Neural cell (in vitro differentiated cells): ENCODE measurements at regions not wholly inside any gene's neighbourhood (a gene's known extent, or its start where the extent isn't known, plus 50 kb on each side); places are given as distances from the start of the nearest gene placed in this dataset.

Experiments
- H2AFZ ChIP-seq: fragments of 200-600, 300-800 bp; sonication (generic), shearing (Covaris generic); 2 replicates; pipeline ENCODE4 v1.6.0; 2014; ENCODE audit warnings: low read depth, mild to moderate bottlenecking, antibody characterized with exemption, low read length, moderate library complexity
- H3F3A ChIP-seq: fragments of 200-600 bp; shearing (Covaris generic); 2 replicates; pipeline ENCODE4 v1.6.1; 2016; ENCODE audit warnings: mild to moderate bottlenecking, moderate library complexity, mixed read lengths, antibody characterized with exemption, low read length; ENCODE audit not compliant: insufficient read depth, poor library complexity, severe bottlenecking
- H3K27ac ChIP-seq: fragments of 200-600, 300-800 bp; sonication (generic), shearing (Covaris generic); 2 replicates; pipeline ENCODE4 v1.5.1; 2014; ENCODE audit warnings: mild to moderate bottlenecking, low read length, moderate library complexity
- H3K27me3 ChIP-seq: fragments of 300-800, 200-600 bp; sonication (generic), shearing (Covaris generic); 2 replicates; pipeline ENCODE4 v1.6.0; 2014; ENCODE audit warnings: mild to moderate bottlenecking, low read depth, low read length, moderate library complexity; ENCODE audit not compliant: insufficient read depth
- H3K36me3 ChIP-seq: fragments of 300-800, 200-600 bp; sonication (generic), shearing (Covaris generic); 2 replicates; pipeline ENCODE4 v1.5.1; 2014; ENCODE audit warnings: mild to moderate bottlenecking, antibody characterized with exemption, low read length, moderate library complexity; ENCODE audit not compliant: insufficient read depth
- H3K4me2 ChIP-seq: fragments of 300-800, 200-600 bp; sonication (generic), shearing (Covaris generic); 2 replicates; pipeline ENCODE4 v1.6.0; 2014; ENCODE audit warnings: mild to moderate bottlenecking, low read length
- H3K4me3 ChIP-seq: fragments of 300-800, 200-600 bp; sonication (generic), shearing (Covaris generic); 2 replicates; pipeline ENCODE4 v1.5.1; 2014; ENCODE audit warnings: mild to moderate bottlenecking, low read length, moderate library complexity
- H3K79me2 ChIP-seq: fragments of 200-600 bp; shearing (Covaris generic); replicated peaks from 2 replicates; pipeline ENCODE4 v1.6.0; 2014; ENCODE audit warnings: mild to moderate bottlenecking, low read length, moderate library complexity; ENCODE audit not compliant: insufficient read depth
- H3K9ac ChIP-seq: fragments of 300-800, 200-600 bp; sonication (generic), shearing (Covaris generic); 2 replicates; pipeline ENCODE4 v1.6.1; 2016; ENCODE audit warnings: mild to moderate bottlenecking, low read length, mixed read lengths
- H3K9me2 ChIP-seq: fragments of 200-600 bp; shearing (Covaris generic); 2 replicates; pipeline ENCODE4 v1.6.1; 2016; ENCODE audit warnings: mild to moderate bottlenecking, low read length, mixed read lengths; ENCODE audit not compliant: insufficient read depth
- H3K9me3 ChIP-seq: fragments of 200-600, 300-800 bp; sonication (generic), shearing (Covaris generic); 2 replicates; pipeline ENCODE4 v1.6.1; 2016; ENCODE audit warnings: mild to moderate bottlenecking, mixed run types, low read length, moderate library complexity, mixed read lengths
- H4K20me1 ChIP-seq: fragments of 200-600 bp; shearing (Covaris generic); 2 replicates; pipeline ENCODE4 v1.6.1; 2016; ENCODE audit warnings: mild to moderate bottlenecking, mixed run types; ENCODE audit not compliant: insufficient read depth
- EP300 ChIP-seq: fragments of 450-650 bp; conservative IDR thresholded peaks from 2 replicates; pipeline ENCODE4 v1.6.1; 2014; ENCODE audit warnings: antibody characterized with exemption, mild to moderate bottlenecking, moderate library complexity; ENCODE audit not compliant: poor library complexity, severe bottlenecking
- EZH2 ChIP-seq: fragments of 200-600, 300-800 bp; shearing (Covaris generic), sonication (generic); IDR thresholded peaks from 2 replicates; pipeline ENCODE4 v1.6.1; 2014; ENCODE audit warnings: antibody characterized with exemption, low read length, borderline replicate concordance, mild to moderate bottlenecking; ENCODE audit not compliant: insufficient read depth, poor library complexity, severe bottlenecking
- MXI1 ChIP-seq: fragments of 450-650 bp; conservative IDR thresholded peaks from 2 replicates; pipeline ENCODE4 v1.6.1; 2014; ENCODE audit warnings: antibody characterized with exemption, mild to moderate bottlenecking; ENCODE audit not compliant: poor library complexity, severe bottlenecking
- POLR2AphosphoS5 ChIP-seq: IDR thresholded peaks from 2 replicates; pipeline ENCODE4 v1.6.1; 2012
- RAD21 ChIP-seq: fragments of 450-650 bp; conservative IDR thresholded peaks from 2 replicates; pipeline ENCODE4 v1.6.1; 2014; ENCODE audit warnings: antibody characterized with exemption, mild to moderate bottlenecking, moderate library complexity
- SMC3 ChIP-seq: fragments of 450-650 bp; conservative IDR thresholded peaks from 2 replicates; pipeline ENCODE4 v1.6.1; 2014; ENCODE audit warnings: antibody characterized with exemption, mild to moderate bottlenecking, moderate library complexity; ENCODE audit not compliant: poor library complexity
- TAF1 ChIP-seq: IDR thresholded peaks from 2 replicates; pipeline ENCODE4 v1.6.1; 2012; ENCODE audit warnings: low read depth
- TF ChIP-seq, protein P1 (sequence below): IDR thresholded peaks from 2 replicates; pipeline ENCODE4 v1.6.1; 2012; ENCODE audit warnings: borderline replicate concordance
- TF ChIP-seq, protein P2 (sequence below): fragments of 450-650 bp; IDR thresholded peaks from 2 replicates; pipeline ENCODE4 v1.5.1; 2014; ENCODE audit warnings: antibody characterized with exemption, mild to moderate bottlenecking, moderate library complexity; ENCODE audit not compliant: poor library complexity, severe bottlenecking

DNA sequence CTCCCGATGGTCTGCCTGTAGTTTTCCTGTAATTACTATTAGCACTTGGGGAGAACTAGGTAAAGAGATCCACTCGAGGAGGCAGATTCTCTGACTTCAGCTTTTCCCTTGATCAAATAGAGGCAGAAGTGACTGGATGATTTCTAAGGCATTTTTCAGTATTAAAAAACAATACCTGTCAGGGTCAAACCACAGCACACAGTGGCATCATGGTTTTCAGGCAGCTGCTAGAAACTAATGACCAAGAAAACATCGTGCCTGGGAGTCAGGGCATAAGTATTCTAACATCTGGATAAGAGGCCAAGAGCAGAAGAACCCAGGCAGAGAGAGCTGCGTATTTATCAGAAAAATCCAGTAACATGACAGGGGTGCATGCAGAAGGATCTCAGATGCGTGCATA, 419.9 kb downstream of the TUSC7 start:
- Histone ChIP-seq H3K4me2 (no peak overlapping the region), H3K9ac (no peak overlapping the region), H3K36me3 (no peaks in the 10 kb centered on the region), H4K20me1 (no peaks in the 10 kb centered on the region), H3F3A (no peaks in the 10 kb centered on the region), H3K4me3 (no peak overlapping the region), H3K79me2 (no peaks in the 10 kb centered on the region), H2AFZ (no peak overlapping the region), H3K27me3 (no peaks in the 10 kb centered on the region), H3K9me3 (no peaks in the 10 kb centered on the region), H3K9me2 (no peaks in the 10 kb centered on the region), H3K27ac (no peak overlapping the region)
- TF ChIP-seq, protein P1, sequence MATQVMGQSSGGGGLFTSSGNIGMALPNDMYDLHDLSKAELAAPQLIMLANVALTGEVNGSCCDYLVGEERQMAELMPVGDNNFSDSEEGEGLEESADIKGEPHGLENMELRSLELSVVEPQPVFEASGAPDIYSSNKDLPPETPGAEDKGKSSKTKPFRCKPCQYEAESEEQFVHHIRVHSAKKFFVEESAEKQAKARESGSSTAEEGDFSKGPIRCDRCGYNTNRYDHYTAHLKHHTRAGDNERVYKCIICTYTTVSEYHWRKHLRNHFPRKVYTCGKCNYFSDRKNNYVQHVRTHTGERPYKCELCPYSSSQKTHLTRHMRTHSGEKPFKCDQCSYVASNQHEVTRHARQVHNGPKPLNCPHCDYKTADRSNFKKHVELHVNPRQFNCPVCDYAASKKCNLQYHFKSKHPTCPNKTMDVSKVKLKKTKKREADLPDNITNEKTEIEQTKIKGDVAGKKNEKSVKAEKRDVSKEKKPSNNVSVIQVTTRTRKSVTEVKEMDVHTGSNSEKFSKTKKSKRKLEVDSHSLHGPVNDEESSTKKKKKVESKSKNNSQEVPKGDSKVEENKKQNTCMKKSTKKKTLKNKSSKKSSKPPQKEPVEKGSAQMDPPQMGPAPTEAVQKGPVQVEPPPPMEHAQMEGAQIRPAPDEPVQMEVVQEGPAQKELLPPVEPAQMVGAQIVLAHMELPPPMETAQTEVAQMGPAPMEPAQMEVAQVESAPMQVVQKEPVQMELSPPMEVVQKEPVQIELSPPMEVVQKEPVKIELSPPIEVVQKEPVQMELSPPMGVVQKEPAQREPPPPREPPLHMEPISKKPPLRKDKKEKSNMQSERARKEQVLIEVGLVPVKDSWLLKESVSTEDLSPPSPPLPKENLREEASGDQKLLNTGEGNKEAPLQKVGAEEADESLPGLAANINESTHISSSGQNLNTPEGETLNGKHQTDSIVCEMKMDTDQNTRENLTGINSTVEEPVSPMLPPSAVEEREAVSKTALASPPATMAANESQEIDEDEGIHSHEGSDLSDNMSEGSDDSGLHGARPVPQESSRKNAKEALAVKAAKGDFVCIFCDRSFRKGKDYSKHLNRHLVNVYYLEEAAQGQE = no peak
- TF ChIP-seq TAF1 (no peak), EZH2 (no peak), MXI1 (no peak), SMC3 (no peak), RAD21 (no peak), EP300 (no peak), POLR2AphosphoS5 (no peak)
- TF ChIP-seq, protein P2, sequence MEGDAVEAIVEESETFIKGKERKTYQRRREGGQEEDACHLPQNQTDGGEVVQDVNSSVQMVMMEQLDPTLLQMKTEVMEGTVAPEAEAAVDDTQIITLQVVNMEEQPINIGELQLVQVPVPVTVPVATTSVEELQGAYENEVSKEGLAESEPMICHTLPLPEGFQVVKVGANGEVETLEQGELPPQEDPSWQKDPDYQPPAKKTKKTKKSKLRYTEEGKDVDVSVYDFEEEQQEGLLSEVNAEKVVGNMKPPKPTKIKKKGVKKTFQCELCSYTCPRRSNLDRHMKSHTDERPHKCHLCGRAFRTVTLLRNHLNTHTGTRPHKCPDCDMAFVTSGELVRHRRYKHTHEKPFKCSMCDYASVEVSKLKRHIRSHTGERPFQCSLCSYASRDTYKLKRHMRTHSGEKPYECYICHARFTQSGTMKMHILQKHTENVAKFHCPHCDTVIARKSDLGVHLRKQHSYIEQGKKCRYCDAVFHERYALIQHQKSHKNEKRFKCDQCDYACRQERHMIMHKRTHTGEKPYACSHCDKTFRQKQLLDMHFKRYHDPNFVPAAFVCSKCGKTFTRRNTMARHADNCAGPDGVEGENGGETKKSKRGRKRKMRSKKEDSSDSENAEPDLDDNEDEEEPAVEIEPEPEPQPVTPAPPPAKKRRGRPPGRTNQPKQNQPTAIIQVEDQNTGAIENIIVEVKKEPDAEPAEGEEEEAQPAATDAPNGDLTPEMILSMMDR = no peak

DNA sequence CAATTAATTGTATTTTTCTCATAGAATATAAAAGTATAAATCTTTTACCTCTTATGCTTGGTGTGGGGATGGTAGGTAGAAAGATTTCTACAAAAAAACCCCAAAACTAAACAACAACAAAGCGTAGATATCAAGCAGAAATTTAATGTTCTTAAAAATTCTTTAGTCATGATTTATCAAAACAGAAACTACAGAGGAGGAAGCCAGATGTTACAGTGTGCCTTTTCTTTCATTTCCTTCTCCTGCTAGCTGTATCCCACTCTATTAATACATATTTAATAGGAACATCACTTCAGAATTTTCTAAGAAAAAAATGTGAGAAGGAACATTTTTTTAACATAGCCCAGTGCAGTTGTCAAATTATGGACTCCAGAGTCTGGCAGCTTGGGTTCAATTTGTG, 420.6 kb downstream of the TUSC7 start:
- no peak overlapping the region for H3K4me2 ChIP-seq
- H3K27me3 ChIP-seq = no peaks in the 10 kb centered on the region
- no peaks in the 10 kb centered on the region for H3K79me2 ChIP-seq
- H3K9ac ChIP-seq = no peak overlapping the region
- no peaks in the 10 kb centered on the region for H3K9me2 ChIP-seq
- H4K20me1 ChIP-seq = no peaks in the 10 kb centered on the region
- no peak overlapping the region for H3K27ac ChIP-seq
- H3K4me3 ChIP-seq = no peak overlapping the region
- no peaks in the 10 kb centered on the region for H3K9me3 ChIP-seq
- no peaks in the 10 kb centered on the region for H3K36me3 ChIP-seq
- no peak overlapping the region for H2AFZ ChIP-seq
- TF ChIP-seq POLR2AphosphoS5 = no peak
- no peak for TF ChIP-seq SMC3
- no peak for TF ChIP-seq MXI1
- TF ChIP-seq RAD21 = no peak
- TF ChIP-seq, protein P1 = no peak
- no peaks in the 10 kb centered on the region for H3F3A ChIP-seq
